ENCODE measurements at regions not wholly inside any gene's neighbourhood (a gene's known extent, or its start where the extent isn't known, plus 50 kb on each side); places are given as distances from the start of the nearest gene placed in this dataset.

GRCh38 chr9:12204512-12204911 is 488.7 kb upstream of the TYRP1 start:
- POLR2A ChIA-PET, result no interaction called here
- no peak for DNase-seq (ENCODE audit: low read depth)
- H3K27me3 ChIP-seq (ENCODE audit: control insufficient read depth, insufficient read depth, low read length), result no peaks in the 10 kb centered on the region
- CTCF ChIA-PET, result no interaction called here
- H3K4me3 ChIP-seq (ENCODE audit: low read depth, low read length), result no peak overlapping the region
- TF ChIP-seq CTCF (IDR thresholded peaks at IDR 0.05; ENCODE audit: insufficient read depth, low read depth, low read length), result no peak
- no peaks in the 10 kb centered on the region for H3K36me3 ChIP-seq (ENCODE audit: control insufficient read depth, insufficient read depth, low read length)

- H3K4me3 ChIP-seq (ENCODE audit: low read depth, low read length), result no peak overlapping the region
- CTCF ChIA-PET, result no interaction called here
- no peak for TF ChIP-seq CTCF (IDR thresholded peaks at IDR 0.05; ENCODE audit: insufficient read depth, low read depth, low read length)
- DNase-seq (ENCODE audit: low read depth), result no peak
- H3K27me3 ChIP-seq (ENCODE audit: control insufficient read depth, insufficient read depth, low read length), result no peaks in the 10 kb centered on the region
- POLR2A ChIA-PET, result no interaction called here
- H3K36me3 ChIP-seq (ENCODE audit: control insufficient read depth, insufficient read depth, low read length), result no peaks in the 10 kb centered on the region
Measured at GRCh38 chr9:12212860-12213259, 480.3 kb upstream of the TYRP1 start.

- DNase-seq (ENCODE audit: low read depth), result no peak
- Histone ChIP-seq H3K4me3 (ENCODE audit: low read depth, low read length) (no peak overlapping the region), H3K27me3 (ENCODE audit: control insufficient read depth, insufficient read depth, low read length) (no peaks in the 10 kb centered on the region), H3K36me3 (ENCODE audit: control insufficient read depth, insufficient read depth, low read length) (no peaks in the 10 kb centered on the region)
- no peak for TF ChIP-seq CTCF (IDR thresholded peaks at IDR 0.05; ENCODE audit: insufficient read depth, low read depth, low read length)
- CTCF ChIA-PET, result no interaction called here
- POLR2A ChIA-PET, result no interaction called here
Measured at GRCh38 chr9:12221470-12221869, 471.7 kb upstream of the TYRP1 start.

- ChIA-PET POLR2A (no interaction called here), CTCF (no interaction called here)
- no peak for DNase-seq (ENCODE audit: low read depth)
- Histone ChIP-seq H3K4me3 (ENCODE audit: low read depth, low read length) (no peak overlapping the region), H3K27me3 (ENCODE audit: control insufficient read depth, insufficient read depth, low read length) (no peaks in the 10 kb centered on the region), H3K36me3 (ENCODE audit: control insufficient read depth, insufficient read depth, low read length) (no peaks in the 10 kb centered on the region)
- no peak for TF ChIP-seq CTCF (IDR thresholded peaks at IDR 0.05; ENCODE audit: insufficient read depth, low read depth, low read length)
Measured at GRCh38 chr9:12224449-12224848, 468.7 kb upstream of the TYRP1 start.

GRCh38 chr9:12230708-12231107 is 462.5 kb upstream of the TYRP1 start:
- CTCF ChIA-PET, result no interaction called here
- POLR2A ChIA-PET, result no interaction called here
- Histone ChIP-seq H3K27me3 (ENCODE audit: control insufficient read depth, insufficient read depth, low read length) (no peaks in the 10 kb centered on the region), H3K4me3 (ENCODE audit: low read depth, low read length) (no peak overlapping the region), H3K36me3 (ENCODE audit: control insufficient read depth, insufficient read depth, low read length) (no peaks in the 10 kb centered on the region)
- TF ChIP-seq CTCF (IDR thresholded peaks at IDR 0.05; ENCODE audit: insufficient read depth, low read depth, low read length), result no peak
- no peak for DNase-seq (ENCODE audit: low read depth)
